GM12873 (cell line): ENCODE measurements at regions not wholly inside any gene's neighbourhood (a gene's known extent, or its start where the extent isn't known, plus 50 kb on each side); places are given as distances from the start of the nearest gene placed in this dataset.

Source experiments
- TF ChIP-seq, protein P1 (sequence below): IDR thresholded peaks from 2 replicates; pipeline ENCODE4 v1.5.1; 2012; ENCODE audit warnings: low read depth, mild to moderate bottlenecking, moderate library complexity, low read length, control low read depth; ENCODE audit not compliant: insufficient read depth; ENCODE audit errors: missing control alignments

DNA sequence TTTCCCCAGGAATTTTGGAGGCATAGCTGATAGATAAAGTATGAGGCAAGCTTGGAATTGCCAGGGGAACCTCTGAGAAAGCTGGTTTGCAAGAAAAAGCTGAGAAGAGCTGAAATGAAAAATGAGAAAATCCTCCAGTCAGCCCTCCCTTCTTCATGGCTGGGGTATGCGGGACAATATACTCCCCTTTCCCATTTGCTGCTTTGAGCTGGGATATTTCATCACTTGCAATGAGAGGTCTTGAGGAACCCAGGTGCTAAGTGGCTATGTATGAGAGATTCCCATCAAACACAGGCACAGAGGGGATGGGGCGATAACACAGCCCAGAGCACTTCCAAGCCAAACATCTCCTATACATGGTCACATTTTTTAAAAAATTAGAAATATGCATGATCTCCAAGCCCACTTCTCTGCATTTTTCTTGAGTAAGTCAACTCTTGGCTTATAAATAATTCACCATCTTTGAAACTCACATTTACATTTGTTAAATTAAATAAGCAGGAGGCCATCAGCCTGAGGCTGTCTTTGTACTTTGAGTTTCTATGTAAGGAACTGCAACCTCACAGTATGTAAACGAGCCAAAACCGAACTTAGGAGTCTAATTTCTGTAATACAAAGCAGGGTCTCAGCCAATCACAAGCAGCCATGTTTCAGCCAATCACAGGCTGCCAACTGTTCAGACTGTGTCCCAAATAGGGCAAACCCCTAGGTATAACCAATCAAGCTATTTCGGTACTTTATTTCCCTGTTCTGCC, 983.6 kb upstream of the NR2F2 start:
- TF ChIP-seq, protein P1, sequence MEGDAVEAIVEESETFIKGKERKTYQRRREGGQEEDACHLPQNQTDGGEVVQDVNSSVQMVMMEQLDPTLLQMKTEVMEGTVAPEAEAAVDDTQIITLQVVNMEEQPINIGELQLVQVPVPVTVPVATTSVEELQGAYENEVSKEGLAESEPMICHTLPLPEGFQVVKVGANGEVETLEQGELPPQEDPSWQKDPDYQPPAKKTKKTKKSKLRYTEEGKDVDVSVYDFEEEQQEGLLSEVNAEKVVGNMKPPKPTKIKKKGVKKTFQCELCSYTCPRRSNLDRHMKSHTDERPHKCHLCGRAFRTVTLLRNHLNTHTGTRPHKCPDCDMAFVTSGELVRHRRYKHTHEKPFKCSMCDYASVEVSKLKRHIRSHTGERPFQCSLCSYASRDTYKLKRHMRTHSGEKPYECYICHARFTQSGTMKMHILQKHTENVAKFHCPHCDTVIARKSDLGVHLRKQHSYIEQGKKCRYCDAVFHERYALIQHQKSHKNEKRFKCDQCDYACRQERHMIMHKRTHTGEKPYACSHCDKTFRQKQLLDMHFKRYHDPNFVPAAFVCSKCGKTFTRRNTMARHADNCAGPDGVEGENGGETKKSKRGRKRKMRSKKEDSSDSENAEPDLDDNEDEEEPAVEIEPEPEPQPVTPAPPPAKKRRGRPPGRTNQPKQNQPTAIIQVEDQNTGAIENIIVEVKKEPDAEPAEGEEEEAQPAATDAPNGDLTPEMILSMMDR, result no peak

DNA sequence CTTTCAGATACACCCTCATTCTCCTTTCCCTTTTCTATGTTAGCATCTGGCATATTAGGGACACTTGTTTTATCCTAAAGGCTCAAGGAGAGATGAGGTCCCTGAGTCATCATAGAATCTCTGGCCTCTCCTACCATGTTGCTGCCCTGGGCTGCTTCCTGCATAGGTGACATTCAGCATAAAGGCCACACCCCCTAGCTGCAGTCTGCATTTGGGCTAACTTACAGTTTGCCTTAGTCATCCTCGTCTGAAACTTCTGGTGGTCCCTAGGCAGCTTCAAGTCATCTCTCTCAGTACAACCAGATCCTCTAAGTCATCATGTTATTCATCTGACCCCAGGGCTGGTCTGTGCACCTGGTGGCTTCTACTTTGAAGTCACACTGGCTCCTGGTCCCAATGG, 982.7 kb upstream of the NR2F2 start:
- TF ChIP-seq, protein P1, result no peak

DNA sequence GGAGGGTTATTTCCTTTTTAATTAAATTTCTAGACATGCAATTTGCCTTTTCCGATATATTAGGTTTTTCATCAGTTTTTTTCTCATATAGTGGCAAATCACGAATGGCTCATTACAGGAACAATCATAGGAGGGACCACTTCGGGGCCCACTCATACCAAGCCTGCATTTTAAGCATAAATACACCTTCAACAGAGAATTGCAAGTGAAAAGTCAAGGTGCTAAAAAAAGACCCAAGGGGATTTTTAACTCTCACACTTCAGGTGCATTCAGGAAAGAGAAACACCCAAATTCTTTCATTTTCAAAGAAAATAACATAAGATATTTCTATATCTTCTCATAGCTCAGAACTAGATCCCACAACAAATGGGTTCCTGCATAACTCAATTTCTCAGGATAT, 979.6 kb upstream of the NR2F2 start:
- TF ChIP-seq, protein P1, result no peak

DNA sequence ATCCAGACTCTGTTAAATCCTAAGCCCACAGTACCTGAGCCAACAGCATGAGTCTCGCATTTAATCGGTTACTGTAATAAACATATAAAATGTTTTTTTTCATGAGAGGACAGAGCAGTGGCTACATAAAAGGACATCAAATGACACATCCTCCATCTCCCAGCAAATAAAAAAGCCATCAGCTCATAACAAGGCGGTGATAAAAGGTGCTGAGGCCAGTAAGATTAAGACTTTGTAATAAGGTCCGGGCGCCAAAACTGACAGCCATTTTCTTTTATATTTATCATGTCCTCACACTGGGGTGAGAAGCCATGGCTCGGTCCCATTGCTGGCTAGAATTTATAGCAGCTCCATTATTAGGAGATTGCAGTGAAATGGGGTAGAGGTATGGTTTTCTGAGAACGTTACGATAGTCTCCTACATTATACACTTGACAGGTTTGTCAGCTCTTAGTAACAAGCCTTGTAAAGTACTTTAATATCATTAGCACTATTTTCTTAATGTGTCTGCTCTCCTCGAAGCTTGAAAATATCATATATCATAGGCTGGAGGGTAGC, 977.8 kb upstream of the NR2F2 start:
- TF ChIP-seq, protein P1, result no peak

DNA sequence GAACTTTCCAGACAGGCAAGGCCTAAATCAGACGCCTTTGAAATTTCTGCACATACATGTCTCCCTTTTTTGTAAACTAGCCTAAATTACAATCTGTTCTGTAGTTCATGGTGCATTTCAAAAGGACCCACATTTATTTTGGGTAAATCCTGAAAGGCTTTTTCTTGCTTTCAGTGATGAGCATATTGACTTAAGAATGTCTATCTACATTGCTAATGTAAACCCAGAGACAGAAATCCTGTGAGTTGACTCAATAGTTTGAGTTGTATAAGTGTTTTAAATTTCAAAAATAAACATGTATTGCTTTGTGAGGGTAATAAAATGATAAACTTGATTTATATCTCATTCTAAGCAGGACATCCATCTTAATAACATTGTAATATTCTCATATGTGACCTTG, 977.0 kb upstream of the NR2F2 start:
- TF ChIP-seq, protein P1, result no peak

DNA sequence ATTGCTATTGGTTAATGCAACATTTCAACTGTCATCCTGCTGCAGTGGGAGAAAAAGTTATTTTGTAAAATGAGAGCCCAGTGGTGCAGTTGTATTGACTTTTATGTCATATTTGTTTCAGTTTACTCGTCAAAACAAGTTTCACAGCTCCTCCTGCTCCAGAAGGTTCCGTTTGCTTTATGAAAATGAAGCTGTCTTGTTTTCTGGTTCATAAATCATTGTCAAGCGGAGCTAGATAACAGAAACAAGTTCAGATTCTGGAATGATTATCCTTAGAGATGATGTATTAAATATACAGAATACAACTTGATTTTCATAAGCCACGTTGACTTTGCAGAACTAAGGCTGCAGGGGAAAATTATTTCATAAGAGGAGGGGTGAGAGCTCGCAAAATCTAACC, 970.5 kb upstream of the NR2F2 start:
- TF ChIP-seq, protein P1, result no peak

DNA sequence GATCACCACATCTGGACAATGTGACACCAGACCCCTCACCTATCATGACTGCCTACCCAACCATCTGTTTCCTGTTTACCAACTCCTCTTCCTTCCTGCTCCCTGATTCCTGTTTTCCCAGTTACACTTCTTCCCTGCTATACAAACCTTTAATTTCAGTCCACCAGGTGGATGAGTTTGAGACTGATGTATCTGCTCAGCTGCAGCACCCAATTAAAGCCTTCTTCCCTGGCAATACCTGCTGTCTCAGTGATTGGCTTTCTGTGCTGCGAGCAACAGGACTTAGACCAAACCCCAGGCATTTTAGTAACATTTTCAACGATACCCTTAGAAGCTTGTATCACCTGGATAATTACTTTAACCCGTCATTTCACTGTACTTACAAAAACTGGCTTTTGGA, 968.2 kb upstream of the NR2F2 start:
- TF ChIP-seq, protein P1, result no peak
